GM23248 (cell line): ENCODE measurements at regions not wholly inside any gene's neighbourhood (a gene's known extent, or its start where the extent isn't known, plus 50 kb on each side); places are given as distances from the start of the nearest gene placed in this dataset.

Experiments
- DNase-seq: peaks from one replicate; pipeline ENCODE4 v3.0.0-alpha.2; 2015
- H2AFZ ChIP-seq: fragments of 200-600 bp; sonication (generic); 2 replicates; pipeline ENCODE4 v1.6.1; 2016; ENCODE audit warnings: antibody characterized with exemption
- H3F3A ChIP-seq: fragments of 200-600 bp; sonication (generic); 2 replicates; pipeline ENCODE4 v1.6.1; 2016; ENCODE audit warnings: mild to moderate bottlenecking, antibody characterized with exemption, mixed run types; ENCODE audit not compliant: insufficient read depth
- H3K27ac ChIP-seq: fragments of 200-600 bp; sonication (generic); 2 replicates; pipeline ENCODE4 v1.5.1; 2016; ENCODE audit warnings: mild to moderate bottlenecking
- H3K27me3 ChIP-seq: fragments of 200-600 bp; sonication (generic); replicated peaks from 2 replicates; pipeline ENCODE4 v1.6.1; 2016; ENCODE audit warnings: mild to moderate bottlenecking; ENCODE audit not compliant: insufficient read depth
- H3K36me3 ChIP-seq: fragments of 200-600 bp; sonication (generic); 2 replicates; pipeline ENCODE4 v1.6.1; 2016; ENCODE audit warnings: low read depth, mild to moderate bottlenecking
- H3K4me1 ChIP-seq: fragments of 200-600 bp; sonication (generic); 2 replicates; pipeline ENCODE4 v1.6.1; 2016; ENCODE audit warnings: mild to moderate bottlenecking; ENCODE audit not compliant: insufficient read depth
- H3K4me2 ChIP-seq: fragments of 200-600 bp; sonication (generic); one replicate; pipeline ENCODE4 v1.6.1; 2016; ENCODE audit warnings: mild to moderate bottlenecking; ENCODE audit not compliant: unreplicated experiment
- H3K4me3 ChIP-seq: fragments of 200-600 bp; sonication (generic); 2 replicates; pipeline ENCODE4 v1.5.1; 2016; ENCODE audit warnings: mild to moderate bottlenecking
- H3K79me2 ChIP-seq: fragments of 200-600 bp; sonication (generic); 2 replicates; pipeline ENCODE4 v1.6.1; 2016; ENCODE audit warnings: mild to moderate bottlenecking; ENCODE audit not compliant: insufficient read depth
- H3K9ac ChIP-seq: fragments of 200-600 bp; sonication (generic); 2 replicates; pipeline ENCODE4 v1.6.1; 2016; ENCODE audit warnings: mild to moderate bottlenecking
- H3K9me2 ChIP-seq: fragments of 200-600 bp; sonication (generic); 2 replicates; pipeline ENCODE4 v1.6.1; 2016; ENCODE audit warnings: mixed run types, mild to moderate bottlenecking, moderate library complexity; ENCODE audit not compliant: insufficient read depth
- H3K9me3 ChIP-seq: fragments of 200-600 bp; sonication (generic); one replicate; pipeline ENCODE4 v1.6.1; 2017; ENCODE audit warnings: low read depth
- H4K20me1 ChIP-seq: fragments of 200-600 bp; sonication (generic); 2 replicates; pipeline ENCODE4 v1.6.0; 2016; ENCODE audit not compliant: insufficient read depth
- EZH2 ChIP-seq: fragments of 200-600 bp; sonication (generic); IDR thresholded peaks from 2 replicates; pipeline ENCODE4 v1.6.1; 2018; ENCODE audit warnings: antibody characterized with exemption, mild to moderate bottlenecking; ENCODE audit not compliant: insufficient read depth, poor library complexity, severe bottlenecking
- EZH2phosphoT487 ChIP-seq: fragments of 200-600 bp; sonication (generic); IDR thresholded peaks from 2 replicates; pipeline ENCODE4 v1.6.1; 2018; ENCODE audit warnings: antibody characterized with exemption, moderate library complexity, mild to moderate bottlenecking, low read depth; ENCODE audit not compliant: insufficient read depth
- WGBS, 2 experiments: methylation state at CpG; one replicate each; pipeline ENCODE4 v1.1.6; 2015 to 2017; ENCODE audit warnings: low lambda C conversion rate in 2 of 2, low coverage in 1 of 2; ENCODE audit errors: missing lambda C conversion rate in 2 of 2; 5-methylcytosine and 5-hydroxymethylcytosine counted together
- in situ Hi-C: fragments of 300-500 bp; cut with MboI; formaldehyde crosslinking; loops from 2 replicates; pipeline ENCODE4 v1.15.0; 2020

GRCh38 chr9:2939368-2939767, 95.5 kb upstream of the PUM3 start:
- no peak overlapping the region for H3K4me2 ChIP-seq

DNA sequence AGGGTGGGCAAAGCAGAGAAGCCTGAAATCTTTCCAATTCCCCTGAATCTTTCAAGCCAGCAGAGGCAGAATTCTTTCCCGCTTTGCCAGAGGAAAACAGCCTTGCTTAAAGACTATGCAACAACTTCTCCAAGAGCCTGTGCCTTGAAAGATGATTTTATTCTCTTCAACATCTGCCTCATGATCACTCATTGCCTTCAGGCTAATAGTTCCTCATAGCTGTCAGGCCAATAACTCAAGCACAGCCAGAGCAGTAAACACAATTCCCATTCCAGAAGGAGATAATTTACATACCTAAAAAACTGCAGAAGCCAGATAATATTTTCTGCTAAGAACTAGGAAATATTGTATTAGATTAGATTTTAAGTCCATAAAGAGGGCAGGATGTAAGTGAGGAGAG, 92.3 kb upstream of the PUM3 start:
- WGBS, 2 experiments: 40 to 45% methylated on average over 1 of the region's 1 CpG
- Histone ChIP-seq H3K27ac (no peak overlapping the region), H3K27me3 (0 out of 2 replicates have a peak, but pooled peaks cover 6% of the 10 kb centered on the region), H4K20me1 (no peaks in the 10 kb centered on the region), H3K36me3 (no peaks in the 10 kb centered on the region), H3K79me2 (no peaks in the 10 kb centered on the region), H3K9me3 (no peaks in the 10 kb centered on the region), H3K4me2 (no peak overlapping the region), H3F3A (no peaks in the 10 kb centered on the region), H3K4me3 (no peak overlapping the region), H3K9me2 (no peaks in the 10 kb centered on the region), H3K4me1 (no peaks in the 10 kb centered on the region), H2AFZ (no peak overlapping the region), H3K9ac (no peak overlapping the region)
- DNase-seq: no peak
- in situ Hi-C loops: no loop called here
- TF ChIP-seq EZH2 (no peak), EZH2phosphoT487 (no peak)

More at GRCh38 chr9:2939368-2939767, 95.5 kb upstream of the PUM3 start:
- TF ChIP-seq EZH2: no peak
- TF ChIP-seq EZH2phosphoT487: no peak
- Histone ChIP-seq H4K20me1 (no peaks in the 10 kb centered on the region), H3K79me2 (no peaks in the 10 kb centered on the region), H3K36me3 (no peaks in the 10 kb centered on the region), H2AFZ (no peak overlapping the region), H3K27ac (no peak overlapping the region), H3K9me3 (no peaks in the 10 kb centered on the region), H3K9ac (no peak overlapping the region), H3F3A (no peaks in the 10 kb centered on the region), H3K4me1 (no peaks in the 10 kb centered on the region), H3K9me2 (no peaks in the 10 kb centered on the region), H3K27me3 (0 out of 2 replicates have a peak, but pooled peaks cover 6% of the 10 kb centered on the region), H3K4me3 (no peak overlapping the region)
- in situ Hi-C loops: no loop called here
- DNase-seq: no peak
- WGBS, 2 experiments: 33 to 48% methylated on average over 1 of the region's 1 CpG

GRCh38 chr9:2934883-2935282, 91.0 kb upstream of the PUM3 start:
- in situ Hi-C loops: no loop called here
- DNase-seq: no peak
- 59 to 63% methylated on average over 7 of the region's 7 CpGs for WGBS, 2 experiments

DNA sequence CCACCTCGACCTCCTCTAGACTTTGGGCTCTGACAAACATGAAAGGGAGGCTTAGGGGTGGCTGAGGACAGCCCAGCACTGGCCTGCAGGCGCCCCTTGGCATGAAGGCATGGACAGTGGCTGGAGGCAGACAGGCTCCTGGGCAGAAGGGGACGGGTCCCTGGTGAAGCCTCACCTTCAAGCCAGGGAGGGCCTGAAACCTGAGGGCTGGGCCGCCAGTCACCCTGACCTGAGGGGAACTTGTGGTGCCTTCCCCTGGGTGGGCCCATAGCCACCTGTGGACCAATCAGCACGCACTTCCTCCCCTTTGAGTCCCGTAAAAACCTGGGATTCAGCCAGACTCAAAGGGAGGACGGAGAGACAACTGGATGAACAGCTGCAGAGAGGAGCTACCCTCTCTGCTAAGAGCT, 90.4 kb upstream of the PUM3 start:
- Histone ChIP-seq H3K4me3 (no peak overlapping the region), H4K20me1 (no peaks in the 10 kb centered on the region), H3K36me3 (no peaks in the 10 kb centered on the region), H2AFZ (no peak overlapping the region), H3K9ac (no peak overlapping the region), H3K9me3 (no peaks in the 10 kb centered on the region), H3K27ac (no peak overlapping the region), H3K4me1 (no peaks in the 10 kb centered on the region), H3K27me3 (0 out of 2 replicates have a peak, but pooled peaks cover 12% of the 10 kb centered on the region), H3K9me2 (no peaks in the 10 kb centered on the region), H3K4me2 (no peak overlapping the region), H3K79me2 (no peaks in the 10 kb centered on the region), H3F3A (no peaks in the 10 kb centered on the region)
- in situ Hi-C loops: no loop called here
- 36 to 37% methylated on average over 7 of the region's 7 CpGs for WGBS, 2 experiments
- no peak for DNase-seq
- no peak for TF ChIP-seq EZH2phosphoT487
- TF ChIP-seq EZH2: no peak

More at GRCh38 chr9:2934883-2935282, 91.0 kb upstream of the PUM3 start:
- TF ChIP-seq EZH2 (no peak), EZH2phosphoT487 (no peak)
- Histone ChIP-seq H3K9me3 (no peaks in the 10 kb centered on the region), H3K4me2 (no peak overlapping the region), H4K20me1 (no peaks in the 10 kb centered on the region), H3K4me1 (no peaks in the 10 kb centered on the region), H3K9ac (no peak overlapping the region), H3K27ac (no peak overlapping the region), H2AFZ (no peak overlapping the region), H3K27me3 (0 out of 2 replicates have a peak, but pooled peaks cover 9% of the 10 kb centered on the region), H3K9me2 (no peaks in the 10 kb centered on the region), H3K36me3 (no peaks in the 10 kb centered on the region), H3F3A (no peaks in the 10 kb centered on the region), H3K4me3 (no peak overlapping the region), H3K79me2 (no peaks in the 10 kb centered on the region)
